HFF-Myc (cell line): ENCODE measurements at regions not wholly inside any gene's neighbourhood (a gene's known extent, or its start where the extent isn't known, plus 50 kb on each side); places are given as distances from the start of the nearest gene placed in this dataset.

Experiments used
- DNase-seq: peaks from one replicate; pipeline ENCODE4 v3.0.0-alpha.2; 2011; ENCODE audit warnings: low read depth; ENCODE audit errors: extremely low read depth
- H3K4me3 ChIP-seq: replicated peaks from 2 replicates; pipeline ENCODE4 v1.5.1; 2011; ENCODE audit warnings: low read depth, mild to moderate bottlenecking, control low read depth, low read length
- CTCF ChIP-seq: IDR thresholded peaks from 2 replicates; pipeline ENCODE4 v1.5.1; 2012; ENCODE audit warnings: mild to moderate bottlenecking, low read depth, low read length, control low read depth; ENCODE audit errors: missing control alignments

GRCh38 chrX:38919202-38919601 lies 117.9 kb downstream of the MID1IP1 start:
- H3K4me3 ChIP-seq = no peak overlapping the region
- no peak for DNase-seq
- no peak for TF ChIP-seq CTCF

GRCh38 chrX:38919853-38920528 lies 118.7 kb downstream of the MID1IP1 start:
- DNase-seq = no peak
- no peak overlapping the region for H3K4me3 ChIP-seq
- no peak for TF ChIP-seq CTCF

GRCh38 chrX:38923451-38923969 lies 122.3 kb downstream of the MID1IP1 start:
- no peak overlapping the region for H3K4me3 ChIP-seq
- DNase-seq = no peak
- no peak for TF ChIP-seq CTCF

DNA sequence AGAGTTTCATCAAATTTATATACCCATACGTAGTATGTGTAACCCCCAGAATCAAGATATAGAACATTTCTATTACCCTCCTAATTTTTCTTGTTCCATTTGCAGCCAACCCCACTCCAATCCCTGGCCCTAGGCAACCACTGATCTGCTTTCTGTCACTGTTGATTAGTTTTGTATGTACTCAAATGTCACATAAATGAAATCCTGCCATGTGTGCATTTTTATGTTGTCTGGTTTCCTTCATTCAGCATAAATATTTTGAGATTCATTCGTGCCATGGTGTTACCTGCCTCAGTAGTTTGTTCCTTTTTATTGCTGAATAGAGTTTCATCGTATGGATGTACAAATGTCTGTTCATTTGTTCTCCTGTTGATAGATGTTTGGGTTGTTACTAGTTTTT lies 126.3 kb downstream of the MID1IP1 start:
- no peak overlapping the region for H3K4me3 ChIP-seq
- DNase-seq = no peak
- TF ChIP-seq CTCF = no peak

DNA sequence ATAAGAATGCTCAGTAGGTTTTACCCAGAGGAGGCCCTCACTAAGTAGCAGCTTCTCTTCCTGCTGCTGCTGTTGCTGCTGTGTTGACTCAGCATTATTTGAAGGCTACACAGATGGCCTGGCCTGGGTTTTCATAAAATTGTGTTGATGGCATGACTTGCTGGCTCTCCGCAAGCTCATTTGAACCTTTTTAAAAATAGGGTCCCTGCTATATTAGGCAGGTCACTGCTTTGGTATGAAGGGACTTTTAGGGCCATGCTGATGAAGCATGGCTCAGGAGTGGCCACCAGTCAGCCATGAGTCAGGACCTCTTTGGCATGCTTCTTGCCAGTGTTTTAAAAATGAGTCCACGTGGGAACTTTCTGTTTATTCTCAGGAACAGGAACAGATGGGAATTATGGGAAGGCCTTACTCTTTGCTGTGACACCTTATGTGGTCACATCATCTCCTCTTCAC lies 128.7 kb downstream of the MID1IP1 start:
- no peak for TF ChIP-seq CTCF
- H3K4me3 ChIP-seq = no peak overlapping the region
- DNase-seq = peak; percentile 10

DNA sequence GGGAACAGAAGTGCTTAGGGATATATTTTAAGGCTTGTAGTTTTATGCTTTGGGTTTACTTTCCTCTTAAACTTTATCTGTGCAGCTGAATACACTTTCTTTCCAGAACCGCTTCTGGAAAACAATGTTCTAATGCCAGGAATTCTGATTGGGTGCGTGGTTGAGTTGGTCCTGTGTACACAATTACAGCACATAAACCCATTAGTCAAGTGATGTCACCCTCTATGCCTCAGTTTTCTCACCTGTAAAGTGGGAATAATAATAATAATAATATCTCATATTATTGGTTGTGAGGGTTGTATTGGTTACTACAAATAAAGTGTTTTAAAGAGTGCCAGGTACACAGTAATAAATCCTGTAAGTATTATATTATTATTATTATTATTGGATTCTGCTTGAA lies 129.2 kb downstream of the MID1IP1 start:
- TF ChIP-seq CTCF = no peak

DNA sequence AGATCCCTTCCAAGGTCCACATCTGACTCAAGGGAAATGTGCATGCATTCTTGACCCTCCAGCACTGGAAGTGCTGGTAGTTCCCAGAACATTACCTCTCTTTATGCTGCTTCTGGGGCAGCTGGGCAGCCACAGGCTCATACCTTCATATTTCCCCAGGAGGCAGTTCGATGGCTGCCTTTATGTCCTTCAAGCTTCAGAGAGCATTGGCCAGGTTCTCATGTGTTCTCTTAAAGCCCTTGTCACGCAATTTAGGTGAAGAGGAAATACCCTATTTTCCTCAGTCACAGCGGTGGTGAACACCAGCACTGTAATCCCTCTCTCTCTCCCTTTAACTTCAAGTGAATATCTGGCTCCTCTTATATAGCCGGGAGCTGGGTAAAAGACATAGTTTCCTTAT lies 134.3 kb downstream of the MID1IP1 start:
- H3K4me3 ChIP-seq = no peak overlapping the region
- no peak for TF ChIP-seq CTCF
- no peak for DNase-seq

More for the DNA sequence above, 129.2 kb downstream of the MID1IP1 start:
- H3K4me3 ChIP-seq = no peak overlapping the region
- no peak for DNase-seq
